CD14-positive monocyte (primary cell): ENCODE measurements at regions not wholly inside any gene's neighbourhood (a gene's known extent, or its start where the extent isn't known, plus 50 kb on each side); places are given as distances from the start of the nearest gene placed in this dataset.

Experiments
- DNase-seq, 3 donors: peaks; one replicate each; pipeline ENCODE4 v3.0.0-alpha.2; 2011 to 2022
- H2AFZ ChIP-seq: 2 replicates; pipeline ENCODE4 v1.6.0; 2012; ENCODE audit warnings: mild to moderate bottlenecking, low read depth, low read length, inconsistent platforms; ENCODE audit not compliant: insufficient read depth, poor library complexity, severe bottlenecking
- H3K27ac ChIP-seq, 2 donors: 1 replicate in 1 of 2; 2 replicates in 1 of 2; pipeline ENCODE4 v1.5.1; 2012 to 2013; ENCODE audit warnings: low read length in 2 of 2, control low read depth in 1 of 2, inconsistent platforms in 1 of 2, low read depth in 1 of 2, mild to moderate bottlenecking in 1 of 2
- H3K27me3 ChIP-seq, 2 donors: one replicate each; pipeline versions ENCODE4 v1.6.0 to v1.6.1; 2011 to 2013; ENCODE audit warnings: low read length in 2 of 2; ENCODE audit not compliant: control insufficient read depth in 2 of 2, insufficient read depth in 2 of 2
- H3K36me3 ChIP-seq, 2 donors: replicated peaks in 1 of 2; 1 replicate in 1 of 2; 2 replicates in 1 of 2; pipeline versions ENCODE4 v1.5.1 to v1.6.1; 2012 to 2013; ENCODE audit warnings: low read length in 2 of 2, control low read depth in 1 of 2, inconsistent platforms in 1 of 2, mild to moderate bottlenecking in 1 of 2; ENCODE audit not compliant: insufficient read depth in 2 of 2, control insufficient read depth in 1 of 2
- H3K4me1 ChIP-seq, 2 donors: 1 replicate in 1 of 2; 2 replicates in 1 of 2; pipeline versions ENCODE4 v1.5.1 to v1.6.1; 2012 to 2013; ENCODE audit warnings: low read length in 2 of 2, control low read depth in 1 of 2, inconsistent platforms in 1 of 2, mild to moderate bottlenecking in 1 of 2, moderate library complexity in 1 of 2; ENCODE audit not compliant: insufficient read depth in 2 of 2, control insufficient read depth in 1 of 2
- H3K4me2 ChIP-seq: replicated peaks from 2 replicates; pipeline ENCODE3; 2012; ENCODE audit warnings: low read length, moderate library complexity, mild to moderate bottlenecking; ENCODE audit not compliant: poor library complexity, severe bottlenecking; ENCODE audit errors: extremely low read depth
- H3K4me3 ChIP-seq, 3 experiments: fragments of 200-600 bp in 1 of 3; sonication (generic) in 1 of 3; replicated peaks in 1 of 3; 1 replicate in 2 of 3; 2 replicates in 1 of 3; pipeline ENCODE4 v1.5.1; 2011 to 2013; ENCODE audit warnings: low read length in 3 of 3, mild to moderate bottlenecking in 3 of 3, control low read depth in 2 of 3, low read depth in 2 of 3, inconsistent platforms in 1 of 3, moderate library complexity in 1 of 3
- H3K79me2 ChIP-seq: 2 replicates; pipeline ENCODE4 v1.6.0; 2012; ENCODE audit warnings: mild to moderate bottlenecking, control low read depth, inconsistent platforms, low read length, moderate library complexity; ENCODE audit not compliant: insufficient read depth
- H3K9ac ChIP-seq: 2 replicates; pipeline ENCODE4 v1.6.0; 2017; ENCODE audit warnings: low read length, mild to moderate bottlenecking; ENCODE audit not compliant: insufficient read depth, poor library complexity, severe bottlenecking
- H3K9me3 ChIP-seq, 2 donors: replicated peaks in 1 of 2; 1 replicate in 1 of 2; 2 replicates in 1 of 2; pipeline versions ENCODE4 v1.5.1 to v1.6.1; 2012 to 2013; ENCODE audit warnings: low read length in 2 of 2, control low read depth in 1 of 2; ENCODE audit not compliant: control insufficient read depth in 1 of 2, insufficient read depth in 1 of 2
- H4K20me1 ChIP-seq: 2 replicates; pipeline ENCODE4 v1.6.0; 2012; ENCODE audit warnings: mild to moderate bottlenecking, low read length, control low read depth, moderate library complexity; ENCODE audit not compliant: insufficient read depth
- H3K27ac Mint-ChIP-seq, 7 donors: one replicate each; pipeline ENCODE4 v1.8.0; 2020; ENCODE audit warnings: mild to moderate bottlenecking in 7 of 7, mixed read lengths in 7 of 7, moderate library complexity in 6 of 7, inconsistent platforms in 2 of 7
- H3K27me3 Mint-ChIP-seq, 3 donors: one replicate each; pipeline ENCODE4 v1.8.0; 2021 to 2022; ENCODE audit warnings: low read depth in 3 of 3, mild to moderate bottlenecking in 3 of 3, mixed read lengths in 3 of 3, moderate library complexity in 3 of 3, inconsistent platforms in 1 of 3
- H3K36me3 Mint-ChIP-seq, 2 donors: one replicate each; pipeline ENCODE4 v1.8.0; 2020; ENCODE audit warnings: mixed read lengths in 2 of 2, inconsistent platforms in 1 of 2, mild to moderate bottlenecking in 1 of 2
- H3K4me1 Mint-ChIP-seq: one replicate; pipeline ENCODE4 v1.8.0; 2020; ENCODE audit warnings: mild to moderate bottlenecking, mixed read lengths
- H3K4me3 Mint-ChIP-seq, 2 donors: one replicate each; pipeline ENCODE4 v1.8.0; 2020; ENCODE audit warnings: mild to moderate bottlenecking in 2 of 2, mixed read lengths in 2 of 2, moderate library complexity in 1 of 2
- H3K9me3 Mint-ChIP-seq, 7 donors: one replicate each; pipeline ENCODE4 v1.8.0; 2020 to 2022; ENCODE audit warnings: mixed read lengths in 7 of 7, mild to moderate bottlenecking in 6 of 7, moderate library complexity in 6 of 7, inconsistent platforms in 2 of 7
- WGBS: methylation state at CpG from one replicate; pipeline ENCODE4 v1.1.5; 2013; ENCODE audit warnings: missing lambda C conversion rate; ENCODE audit not compliant: insufficient coverage; 5-methylcytosine and 5-hydroxymethylcytosine counted together
- intact Hi-C, 2 donors: fragments of 100-400 bp; cut with micrococcal nuclease; formaldehyde crosslinking; loops; one replicate each; pipeline versions ENCODE4 v1.15.0 to v1.15.1; 2023
- TF ChIP-seq, protein P1 (sequence below): fragments of 200-600 bp; IDR thresholded peaks from one replicate; pipeline ENCODE4 v1.8.0; 2022; ENCODE audit warnings: antibody characterized with exemption, mild to moderate bottlenecking

DNA sequence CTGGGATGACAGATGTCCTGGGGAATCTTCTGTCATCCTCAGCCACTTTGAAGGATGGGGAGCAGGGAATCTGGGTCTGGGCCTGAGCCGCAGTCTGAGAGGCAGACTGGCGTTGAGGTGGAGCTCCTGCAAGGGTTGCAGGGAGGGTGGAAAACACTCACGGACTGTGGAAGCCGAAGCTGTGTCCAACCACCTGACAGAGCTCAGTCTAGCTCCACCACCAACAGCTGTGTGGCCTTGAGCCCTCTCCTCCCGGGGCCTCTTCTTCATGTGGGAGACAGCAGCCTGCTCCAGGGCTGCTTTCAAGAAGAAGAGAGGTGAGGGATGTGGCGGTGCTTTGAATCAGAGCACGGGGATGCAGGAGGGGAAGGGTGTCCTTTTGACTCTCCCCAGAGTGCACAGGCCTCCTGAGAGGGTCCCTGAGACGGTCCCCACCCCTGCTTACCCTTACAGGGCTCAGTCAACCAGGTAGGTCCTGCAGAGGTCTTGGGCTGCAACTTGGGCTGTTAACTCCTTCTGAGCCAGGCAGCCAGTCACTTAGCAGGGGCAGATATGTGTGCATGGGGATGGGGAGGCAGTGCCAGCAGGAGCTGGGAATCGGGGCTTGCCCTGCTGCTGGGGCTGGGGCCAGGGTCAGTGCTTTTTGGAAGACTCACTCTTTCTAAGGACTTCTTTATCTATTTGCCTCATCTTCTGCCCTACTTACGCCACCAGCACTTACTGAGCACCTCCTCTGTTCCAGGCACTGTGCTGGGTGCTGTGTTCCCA is 216.3 kb downstream of the PTPRU start:
- intact Hi-C loops: no loop called here
- Mint-ChIP-seq H3K9me3 (peaks cover 0 to 7% (median 6%) of the 10 kb centered on the region in 7 donors), H3K27me3 (peaks cover 2 to 6% (median 5%) of the 10 kb centered on the region in 3 donors), H3K4me3 (no peak overlapping the region), H3K27ac (no peak overlapping the region), H3K36me3 (no peaks in the 10 kb centered on the region), H3K4me1 (no peaks in the 10 kb centered on the region)
- H4K20me1 ChIP-seq: no peaks in the 10 kb centered on the region
- no peaks in the 10 kb centered on the region for H3K27me3 ChIP-seq
- no peaks in the 10 kb centered on the region for H3K4me1 ChIP-seq
- H2AFZ ChIP-seq: no peak overlapping the region
- H3K79me2 ChIP-seq: no peaks in the 10 kb centered on the region
- no peak overlapping the region for H3K4me2 ChIP-seq
- peaks cover 0 to 4% of the 10 kb centered on the region in 2 donors for H3K9me3 ChIP-seq
- H3K4me3 ChIP-seq: no peak overlapping the region
- no peaks in the 10 kb centered on the region for H3K36me3 ChIP-seq
- TF ChIP-seq, protein P1, sequence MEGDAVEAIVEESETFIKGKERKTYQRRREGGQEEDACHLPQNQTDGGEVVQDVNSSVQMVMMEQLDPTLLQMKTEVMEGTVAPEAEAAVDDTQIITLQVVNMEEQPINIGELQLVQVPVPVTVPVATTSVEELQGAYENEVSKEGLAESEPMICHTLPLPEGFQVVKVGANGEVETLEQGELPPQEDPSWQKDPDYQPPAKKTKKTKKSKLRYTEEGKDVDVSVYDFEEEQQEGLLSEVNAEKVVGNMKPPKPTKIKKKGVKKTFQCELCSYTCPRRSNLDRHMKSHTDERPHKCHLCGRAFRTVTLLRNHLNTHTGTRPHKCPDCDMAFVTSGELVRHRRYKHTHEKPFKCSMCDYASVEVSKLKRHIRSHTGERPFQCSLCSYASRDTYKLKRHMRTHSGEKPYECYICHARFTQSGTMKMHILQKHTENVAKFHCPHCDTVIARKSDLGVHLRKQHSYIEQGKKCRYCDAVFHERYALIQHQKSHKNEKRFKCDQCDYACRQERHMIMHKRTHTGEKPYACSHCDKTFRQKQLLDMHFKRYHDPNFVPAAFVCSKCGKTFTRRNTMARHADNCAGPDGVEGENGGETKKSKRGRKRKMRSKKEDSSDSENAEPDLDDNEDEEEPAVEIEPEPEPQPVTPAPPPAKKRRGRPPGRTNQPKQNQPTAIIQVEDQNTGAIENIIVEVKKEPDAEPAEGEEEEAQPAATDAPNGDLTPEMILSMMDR: no peak
- DNase-seq: no peak
- WGBS: 85% methylated on average over 5 of the region's 10 CpGs
- H3K9ac ChIP-seq: no peak overlapping the region
- H3K27ac ChIP-seq: no peak overlapping the region

DNA sequence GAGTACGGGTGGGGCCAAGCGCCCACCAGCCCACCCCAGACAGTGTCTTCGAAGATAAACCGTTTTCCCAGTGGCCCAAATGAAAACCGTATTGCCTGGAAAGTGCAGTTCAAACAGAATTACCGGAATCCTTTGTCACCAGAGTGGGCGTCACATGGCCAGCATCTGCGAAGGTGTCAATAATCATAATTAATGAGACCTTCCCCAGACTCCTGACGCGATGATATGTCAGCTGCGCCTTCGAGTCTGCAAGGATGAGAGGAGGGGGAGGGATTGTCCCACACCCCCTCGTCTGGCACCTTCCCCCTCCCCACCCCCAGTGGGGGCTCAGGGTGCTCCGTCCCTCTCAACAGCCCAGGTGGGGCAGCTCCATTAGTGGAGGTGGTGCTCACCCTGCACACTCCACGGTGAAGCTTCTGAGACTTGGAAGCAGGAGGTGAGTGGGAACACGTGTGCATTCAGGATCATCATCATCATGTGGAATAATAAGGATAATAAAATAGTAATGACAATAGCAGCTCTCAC is 215.1 kb downstream of the PTPRU start:
- Histone ChIP-seq H3K4me2 (no peak overlapping the region), H3K9ac (no peak overlapping the region), H3K79me2 (no peaks in the 10 kb centered on the region), H3K36me3 (no peaks in the 10 kb centered on the region), H3K4me3 (no peak overlapping the region), H2AFZ (no peak overlapping the region), H4K20me1 (no peaks in the 10 kb centered on the region), H3K9me3 (peaks cover 0 to under 1% of the 10 kb centered on the region in 2 donors), H3K4me1 (no peaks in the 10 kb centered on the region), H3K27ac (no peak overlapping the region), H3K27me3 (no peaks in the 10 kb centered on the region)
- TF ChIP-seq, protein P1: no peak
- no peak for DNase-seq
- H3K36me3 Mint-ChIP-seq: no peaks in the 10 kb centered on the region
- peaks cover 2 to 5% (median 3%) of the 10 kb centered on the region in 3 donors for H3K27me3 Mint-ChIP-seq
- H3K9me3 Mint-ChIP-seq: peaks cover 0 to 1% (median 0%) of the 10 kb centered on the region in 7 donors
- H3K4me3 Mint-ChIP-seq: no peak overlapping the region
- H3K4me1 Mint-ChIP-seq: no peaks in the 10 kb centered on the region
- WGBS: 84% methylated on average over 7 of the region's 16 CpGs
- H3K27ac Mint-ChIP-seq: no peak overlapping the region
- intact Hi-C loops: no loop called here
